ENCODE measurements at regions not wholly inside any gene's neighbourhood (a gene's known extent, or its start where the extent isn't known, plus 50 kb on each side); places are given as distances from the start of the nearest gene placed in this dataset.

- Histone ChIP-seq H3K9ac (ENCODE audit: low read depth, low read length) (no peak overlapping the region), H4K91ac (ENCODE audit: insufficient read depth, low read depth, low read length) (no peak overlapping the region), H2BK5ac (ENCODE audit: low read depth, low read length, poor library complexity, severe bottlenecking) (no peak overlapping the region), H3K4ac (ENCODE audit: low read depth, low read length) (no peak overlapping the region), H4K8ac (ENCODE audit: low read depth in 2 of 2, low read length in 2 of 2) (no peak overlapping the region), H2AK9ac (replicated peaks; ENCODE audit: low read depth, low read length, poor library complexity) (no peak overlapping the region), H3K27ac (ENCODE audit: insufficient read depth, low read length) (no peak overlapping the region), H3K27me3 (ENCODE audit: control insufficient read depth, insufficient read depth, low read length) (no peaks in the 10 kb centered on the region; the same call in 1 of the 2 replicates), H2BK20ac (ENCODE audit: low read depth, low read length) (no peak overlapping the region), H2BK120ac (ENCODE audit: low read depth, low read length) (no peak overlapping the region), H3K14ac (replicated peaks; ENCODE audit: low read depth, low read length) (no peak overlapping the region), H3K9me3 (ENCODE audit: control insufficient read depth, insufficient read depth, low read length) (no peaks in the 10 kb centered on the region), H3K36me3 (ENCODE audit: control insufficient read depth, insufficient read depth, low read length) (no peaks in the 10 kb centered on the region), H3K79me1 (ENCODE audit: low read depth in 1 of 2, low read length in 2 of 2) (no peaks in the 10 kb centered on the region), H4K5ac (ENCODE audit: low read depth, low read length) (no peak overlapping the region), H3K23ac (ENCODE audit: low read depth, low read length) (no peak overlapping the region), H2BK15ac (ENCODE audit: low read depth, low read length) (no peak overlapping the region), H3K4me2 (ENCODE audit: low read depth, low read length) (no peak overlapping the region), H3K4me3 (ENCODE audit: insufficient read depth, low read depth, low read length) (no peak overlapping the region), H3K18ac (ENCODE audit: low read depth, low read length) (no peak overlapping the region), H3K56ac (ENCODE audit: extremely low read depth, insufficient read depth, low read length) (no peak overlapping the region), H2AK5ac (ENCODE audit: low read depth, low read length) (no peak overlapping the region), H3K9me1 (ENCODE audit: insufficient read depth, low read length) (no peaks in the 10 kb centered on the region), H3K4me1 (ENCODE audit: control insufficient read depth, insufficient read depth, low read length) (no peaks in the 10 kb centered on the region), H4K20me1 (ENCODE audit: insufficient read depth, low read length) (no peaks in the 10 kb centered on the region), H2AFZ (replicated peaks; ENCODE audit: low read length, poor library complexity) (no peak overlapping the region)
- TF ChIP-seq ELK1 (IDR thresholded peaks at IDR 0.05; ENCODE audit: borderline replicate concordance, low read depth, low read length) (no peak), SMC3 (IDR thresholded peaks at IDR 0.05; ENCODE audit: low read depth, low read length) (no peak), CEBPB (IDR thresholded peaks at IDR 0.05; ENCODE audit: low read depth, low read length) (no peak), USF2 (IDR thresholded peaks at IDR 0.05; ENCODE audit: low read depth, low read length) (no peak), POLR2A (IDR thresholded peaks at IDR 0.05; ENCODE audit: low read depth, low read length) (no peak), FOS (IDR thresholded peaks at IDR 0.05; ENCODE audit: low read depth, low read length) (no peak), MAFK (IDR thresholded peaks at IDR 0.05; ENCODE audit: low read depth, low read length) (no peak), RAD21 (IDR thresholded peaks at IDR 0.05; ENCODE audit: low read length) (no peak), BHLHE40 (IDR thresholded peaks at IDR 0.05; ENCODE audit: low read depth, low read length) (no peak), MXI1 (IDR thresholded peaks at IDR 0.05; ENCODE audit: borderline replicate concordance, low read depth, low read length) (no peak), MAZ (IDR thresholded peaks at IDR 0.05; ENCODE audit: borderline replicate concordance, low read depth, low read length) (no peak), RFX5 (IDR thresholded peaks at IDR 0.05; ENCODE audit: low read depth, low read length) (no peak), CTCF (conservative IDR thresholded peaks at IDR 0.05; ENCODE audit: low read depth, low read length) (no peak), CHD1 (IDR thresholded peaks at IDR 0.05; ENCODE audit: low read depth, low read length) (no peak), RCOR1 (IDR thresholded peaks at IDR 0.05; ENCODE audit: insufficient replicate concordance, low read length) (no peak), NFE2L2 (IDR thresholded peaks at IDR 0.05; ENCODE audit: low read depth, low read length) (no peak)
- no peak for ATAC-seq (ENCODE audit: low read depth)
- in situ Hi-C loops (cut with MboI; ENCODE audit: low sequenced_read_pairs) = no loop called here
- CTCF ChIA-PET = no interaction called here
- BruUV-seq (replicated peaks) = no TSS peak
- dilution Hi-C loops (cut with HindIII; ENCODE audit: low sequenced_read_pairs, unreplicated experiment) = no loop called here
- POLR2A ChIA-PET (ENCODE audit: unreplicated experiment) = no interaction called here
- no peak for DNase-seq
- intact Hi-C loops (cut with micrococcal nuclease) = no loop called here
Measured at GRCh38 chr5:15326932-15327331, 173.0 kb upstream of the FBXL7 start.

All from IMR-90 (cell line).